Liver (tissue), 7 donors: ENCODE measurements at regions not wholly inside any gene's neighbourhood (a gene's known extent, or its start where the extent isn't known, plus 50 kb on each side); places are given as distances from the start of the nearest gene placed in this dataset.

Experiments used
- DNase-seq: peaks from one replicate; pipeline ENCODE4 v3.0.0-alpha.2; 2017; ENCODE audit warnings: low spot score
- H3K27ac ChIP-seq, 2 donors: one replicate each; pipeline ENCODE4 v1.7.0; 2013; ENCODE audit warnings: inconsistent platforms in 2 of 2, low read length in 2 of 2, control low read depth in 1 of 2, low read depth in 1 of 2, mild to moderate bottlenecking in 1 of 2
- H3K27me3 ChIP-seq, 4 donors: one replicate each; pipeline versions ENCODE4 v1.6.1 to v1.7.0; 2013; ENCODE audit warnings: low read length in 3 of 4, inconsistent platforms in 1 of 4, mild to moderate bottlenecking in 1 of 4, moderate library complexity in 1 of 4; ENCODE audit not compliant: control insufficient read depth in 4 of 4, insufficient read depth in 4 of 4
- H3K36me3 ChIP-seq, 4 donors: one replicate each; pipeline versions ENCODE4 v1.6.1 to v1.7.0; 2013; ENCODE audit warnings: low read length in 3 of 4, mild to moderate bottlenecking in 3 of 4, low read depth in 1 of 4, moderate library complexity in 1 of 4; ENCODE audit not compliant: control insufficient read depth in 4 of 4, insufficient read depth in 3 of 4
- H3K4me1 ChIP-seq, 4 donors: one replicate each; pipeline versions ENCODE4 v1.6.1 to v1.7.0; 2013; ENCODE audit warnings: low read length in 3 of 4, mild to moderate bottlenecking in 3 of 4, moderate library complexity in 1 of 4; ENCODE audit not compliant: control insufficient read depth in 4 of 4, insufficient read depth in 4 of 4
- H3K4me3 ChIP-seq, 3 donors: one replicate each; pipeline versions ENCODE4 v1.6.1 to v1.7.0; 2013; ENCODE audit warnings: low read length in 3 of 3, control low read depth in 1 of 3, low read depth in 1 of 3, mild to moderate bottlenecking in 1 of 3
- H3K9ac ChIP-seq, 2 donors: one replicate each; pipeline ENCODE4 v1.7.0; 2013; ENCODE audit warnings: low read length in 2 of 2, mild to moderate bottlenecking in 2 of 2, moderate library complexity in 2 of 2, control low read depth in 1 of 2, low read depth in 1 of 2
- H3K9me3 ChIP-seq, 4 donors: one replicate each; pipeline versions ENCODE4 v1.6.1 to v1.7.0; 2013; ENCODE audit warnings: low read length in 3 of 4; ENCODE audit not compliant: control insufficient read depth in 4 of 4
- EGR1 ChIP-seq, 2 donors: IDR thresholded peaks; 2 replicates each; pipeline ENCODE4 v1.6.1; 2016 to 2018; ENCODE audit warnings: antibody characterized with exemption in 2 of 2, low read depth in 2 of 2
- FOXA1 ChIP-seq: IDR thresholded peaks from 2 replicates; pipeline ENCODE4 v1.6.1; 2016; ENCODE audit warnings: antibody characterized with exemption
- GABPA ChIP-seq, 2 donors: IDR thresholded peaks in 1 of 2; conservative IDR thresholded peaks in 1 of 2; 2 replicates each; pipeline ENCODE4 v1.6.1; 2016; ENCODE audit warnings: antibody characterized with exemption in 2 of 2, mild to moderate bottlenecking in 1 of 2, moderate library complexity in 1 of 2
- HNF4A ChIP-seq, 2 donors: conservative IDR thresholded peaks; 2 replicates each; pipeline ENCODE4 v1.6.1; 2016; ENCODE audit warnings: antibody characterized with exemption in 2 of 2, mild to moderate bottlenecking in 2 of 2
- HNF4G ChIP-seq: IDR thresholded peaks from 2 replicates; pipeline ENCODE4 v1.6.1; 2016; ENCODE audit warnings: antibody characterized with exemption
- JUND ChIP-seq, 2 donors: IDR thresholded peaks; 2 replicates each; pipeline ENCODE4 v1.6.1; 2016; ENCODE audit warnings: antibody characterized with exemption in 2 of 2
- MAX ChIP-seq: IDR thresholded peaks from 2 replicates; pipeline ENCODE4 v1.6.1; 2016; ENCODE audit warnings: antibody characterized with exemption
- NR2F2 ChIP-seq: IDR thresholded peaks from 2 replicates; pipeline ENCODE4 v1.6.1; 2016; ENCODE audit warnings: antibody characterized with exemption
- RAD21 ChIP-seq, 2 donors: IDR thresholded peaks; 2 replicates each; pipeline ENCODE4 v1.6.1; 2016; ENCODE audit warnings: antibody characterized with exemption in 2 of 2, mild to moderate bottlenecking in 2 of 2
- RXRA ChIP-seq, 2 donors: IDR thresholded peaks; 2 replicates each; pipeline ENCODE4 v1.6.1; 2017 to 2018; ENCODE audit warnings: antibody characterized with exemption in 2 of 2, mild to moderate bottlenecking in 1 of 2
- SP1 ChIP-seq: IDR thresholded peaks from 2 replicates; pipeline ENCODE4 v1.6.1; 2018; ENCODE audit warnings: antibody characterized with exemption, mild to moderate bottlenecking
- TAF1 ChIP-seq: conservative IDR thresholded peaks from 2 replicates; pipeline ENCODE4 v1.6.1; 2016; ENCODE audit warnings: antibody characterized with exemption, mild to moderate bottlenecking
- ZBTB33 ChIP-seq: IDR thresholded peaks from 2 replicates; pipeline ENCODE4 v1.6.1; 2016; ENCODE audit warnings: antibody characterized with exemption
- WGBS: extraction: QIAGEN DNeasy Blood & Tissue Kit; methylation state at CpG from one replicate; pipeline ENCODE4 v1.1.7; 2013; 5-methylcytosine and 5-hydroxymethylcytosine counted together
- TF ChIP-seq, protein P1 (sequence below): IDR thresholded peaks from 2 replicates; pipeline ENCODE4 v1.6.1; 2016; ENCODE audit warnings: antibody characterized with exemption, mild to moderate bottlenecking
- donor health status: healthy.
- donor health status: healthy.
- donor health status: healthy.
- donor health status: healthy.

- Histone ChIP-seq H3K27ac (no peak overlapping the region), H3K9ac (no peak overlapping the region), H3K4me1 (no peaks in the 10 kb centered on the region), H3K27me3 (no peaks in the 10 kb centered on the region), H3K4me3 (no peak overlapping the region), H3K9me3 (no peaks in the 10 kb centered on the region), H3K36me3 (no peaks in the 10 kb centered on the region)
- no peak for DNase-seq
- TF ChIP-seq EGR1 (IDR thresholded peaks at IDR 0.05; ENCODE audit: low read depth in 2 of 2) (no peak), RXRA (IDR thresholded peaks at IDR 0.05) (no peak), HNF4G (no peak), MAX (no peak), ZBTB33 (no peak), JUND (IDR thresholded peaks at IDR 0.05) (no peak), HNF4A (conservative IDR thresholded peaks at IDR 0.05) (no peak), NR2F2 (no peak), SP1 (no peak), FOXA1 (no peak), RAD21 (IDR thresholded peaks at IDR 0.05) (no peak), TAF1 (no peak)
- TF ChIP-seq, protein P1, sequence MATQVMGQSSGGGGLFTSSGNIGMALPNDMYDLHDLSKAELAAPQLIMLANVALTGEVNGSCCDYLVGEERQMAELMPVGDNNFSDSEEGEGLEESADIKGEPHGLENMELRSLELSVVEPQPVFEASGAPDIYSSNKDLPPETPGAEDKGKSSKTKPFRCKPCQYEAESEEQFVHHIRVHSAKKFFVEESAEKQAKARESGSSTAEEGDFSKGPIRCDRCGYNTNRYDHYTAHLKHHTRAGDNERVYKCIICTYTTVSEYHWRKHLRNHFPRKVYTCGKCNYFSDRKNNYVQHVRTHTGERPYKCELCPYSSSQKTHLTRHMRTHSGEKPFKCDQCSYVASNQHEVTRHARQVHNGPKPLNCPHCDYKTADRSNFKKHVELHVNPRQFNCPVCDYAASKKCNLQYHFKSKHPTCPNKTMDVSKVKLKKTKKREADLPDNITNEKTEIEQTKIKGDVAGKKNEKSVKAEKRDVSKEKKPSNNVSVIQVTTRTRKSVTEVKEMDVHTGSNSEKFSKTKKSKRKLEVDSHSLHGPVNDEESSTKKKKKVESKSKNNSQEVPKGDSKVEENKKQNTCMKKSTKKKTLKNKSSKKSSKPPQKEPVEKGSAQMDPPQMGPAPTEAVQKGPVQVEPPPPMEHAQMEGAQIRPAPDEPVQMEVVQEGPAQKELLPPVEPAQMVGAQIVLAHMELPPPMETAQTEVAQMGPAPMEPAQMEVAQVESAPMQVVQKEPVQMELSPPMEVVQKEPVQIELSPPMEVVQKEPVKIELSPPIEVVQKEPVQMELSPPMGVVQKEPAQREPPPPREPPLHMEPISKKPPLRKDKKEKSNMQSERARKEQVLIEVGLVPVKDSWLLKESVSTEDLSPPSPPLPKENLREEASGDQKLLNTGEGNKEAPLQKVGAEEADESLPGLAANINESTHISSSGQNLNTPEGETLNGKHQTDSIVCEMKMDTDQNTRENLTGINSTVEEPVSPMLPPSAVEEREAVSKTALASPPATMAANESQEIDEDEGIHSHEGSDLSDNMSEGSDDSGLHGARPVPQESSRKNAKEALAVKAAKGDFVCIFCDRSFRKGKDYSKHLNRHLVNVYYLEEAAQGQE, result no peak
- WGBS, result 77% methylated on average over 5 of the region's 5 CpGs
Observed at GRCh38 chr16:50946606-50947005, 204.5 kb downstream of the SALL1 start.

GRCh38 chr16:50946098-50946497 lies 204.2 kb downstream of the CYLD start:
- H3K9ac ChIP-seq, result no peak overlapping the region
- no peak overlapping the region for H3K27ac ChIP-seq
- no peak for TF ChIP-seq MAX
- TF ChIP-seq TAF1, result no peak
- no peak for TF ChIP-seq HNF4G
- TF ChIP-seq ZBTB33, result no peak
- TF ChIP-seq GABPA (IDR thresholded peaks at IDR 0.05 in 1 of 2, conservative IDR thresholded peaks at IDR 0.05 in 1 of 2), result no peak
- no peaks in the 10 kb centered on the region for H3K9me3 ChIP-seq
- H3K4me1 ChIP-seq, result no peaks in the 10 kb centered on the region
- WGBS, result 89% methylated on average over 3 of the region's 3 CpGs
- no peak for DNase-seq
- no peak overlapping the region for H3K4me3 ChIP-seq
- H3K27me3 ChIP-seq, result no peaks in the 10 kb centered on the region
- H3K36me3 ChIP-seq, result no peaks in the 10 kb centered on the region
